Calu3 (cell line): ENCODE measurements at regions not wholly inside any gene's neighbourhood (a gene's known extent, or its start where the extent isn't known, plus 50 kb on each side); places are given as distances from the start of the nearest gene placed in this dataset.

ENCODE experiments used
- BruUV-seq: library from RNA; stranded (reverse); fragments of 400-500 nt; replicated peaks from 2 replicates; lab custom pipeline; 2021; lab: Mats Ljungman, UMichigan
- CTCF ChIA-PET: fragments of 300-600 bp; sonication (Branson Sonifier 250); formaldehyde crosslinking; loops from one replicate; lab custom pipeline; 2022; ENCODE audit warnings: antibody characterized with exemption; lab: Charles Lee
- DNase-seq: peaks from one replicate; pipeline ENCODE4 v3.0.0; 2022
- H3K27ac Mint-ChIP-seq: one replicate; pipeline ENCODE4 v1.8.0; 2022; ENCODE audit warnings: mixed read lengths; ENCODE audit not compliant: unreplicated experiment
- H3K27me3 Mint-ChIP-seq: one replicate; pipeline ENCODE4 v1.8.0; 2022; ENCODE audit warnings: mixed read lengths; ENCODE audit not compliant: unreplicated experiment
- H3K36me3 Mint-ChIP-seq: one replicate; pipeline ENCODE4 v1.8.0; 2022; ENCODE audit warnings: mild to moderate bottlenecking, moderate library complexity, mixed read lengths; ENCODE audit not compliant: insufficient read depth, unreplicated experiment
- H3K4me1 Mint-ChIP-seq: one replicate; pipeline ENCODE4 v1.8.0; 2022; ENCODE audit warnings: mild to moderate bottlenecking, low read depth, mixed read lengths; ENCODE audit not compliant: unreplicated experiment
- H3K4me3 Mint-ChIP-seq: one replicate; pipeline ENCODE4 v1.8.0; 2022; ENCODE audit warnings: mild to moderate bottlenecking, low read depth, moderate library complexity, mixed read lengths; ENCODE audit not compliant: unreplicated experiment
- H3K9me3 Mint-ChIP-seq: one replicate; pipeline ENCODE4 v1.8.0; 2022; ENCODE audit warnings: low read depth, mixed read lengths; ENCODE audit not compliant: unreplicated experiment
- CTCF ChIP-seq: fragments of 200-600 bp; IDR thresholded peaks from one replicate; pipeline ENCODE4 v1.8.0; 2022; ENCODE audit warnings: antibody characterized with exemption; ENCODE audit not compliant: unreplicated experiment
- intact Hi-C: fragments of 100-400 bp; cut with micrococcal nuclease; formaldehyde crosslinking; loops from one replicate; pipeline ENCODE4 v1.10.0; 2022; ENCODE audit not compliant: unreplicated experiment

- no peak for TF ChIP-seq CTCF
- CTCF ChIA-PET, result no interaction called here
- Mint-ChIP-seq H3K4me3 (no peak overlapping the region), H3K27me3 (no peaks in the 10 kb centered on the region), H3K36me3 (no peaks in the 10 kb centered on the region), H3K27ac (no peak overlapping the region), H3K4me1 (no peaks in the 10 kb centered on the region), H3K9me3 (peaks cover 3% of the 10 kb centered on the region)
- BruUV-seq, result no TSS peak
- DNase-seq, result no peak
- intact Hi-C loops, result no loop called here
Measured at GRCh38 chr4:124372916-124373315, 339.6 kb downstream of the ANKRD50 start.

GRCh38 chr4:124386163-124386562 lies 326.4 kb downstream of the ANKRD50 start:
- BruUV-seq, result no TSS peak
- no peak for TF ChIP-seq CTCF
- Mint-ChIP-seq H3K4me1 (no peaks in the 10 kb centered on the region), H3K27ac (no peak overlapping the region), H3K36me3 (no peaks in the 10 kb centered on the region), H3K27me3 (no peaks in the 10 kb centered on the region), H3K9me3 (no peaks in the 10 kb centered on the region), H3K4me3 (no peak overlapping the region)
- DNase-seq, result no peak
- intact Hi-C loops, result no loop called here
- CTCF ChIA-PET, result no interaction called here

DNA sequence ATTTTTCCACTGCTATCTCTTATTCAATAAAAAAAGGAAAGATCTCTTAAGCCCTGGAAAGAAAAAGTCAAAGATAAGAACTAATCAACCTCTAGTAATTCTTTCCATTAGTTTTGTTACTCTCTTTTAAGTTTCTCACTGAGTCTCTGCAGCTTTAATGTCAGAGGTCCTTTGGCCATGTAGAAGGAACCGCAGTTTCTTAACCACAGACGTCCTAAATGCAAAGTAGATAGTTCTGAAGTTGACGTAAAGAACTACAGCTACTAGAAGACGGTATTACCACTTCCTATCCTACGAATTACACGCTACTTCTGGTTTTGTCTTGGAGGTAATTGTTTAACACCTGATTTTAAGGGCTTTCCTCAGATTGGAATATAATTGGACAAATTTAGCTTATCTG lies 325.9 kb downstream of the ANKRD50 start:
- no peaks in the 10 kb centered on the region for H3K4me1 Mint-ChIP-seq
- DNase-seq, result no peak
- CTCF ChIA-PET, result no interaction called here
- H3K27me3 Mint-ChIP-seq, result no peaks in the 10 kb centered on the region
- no peak for TF ChIP-seq CTCF
- intact Hi-C loops, result no loop called here
- H3K9me3 Mint-ChIP-seq, result no peaks in the 10 kb centered on the region
- H3K4me3 Mint-ChIP-seq, result no peak overlapping the region
- H3K27ac Mint-ChIP-seq, result no peak overlapping the region
- no TSS peak for BruUV-seq
- H3K36me3 Mint-ChIP-seq, result no peaks in the 10 kb centered on the region

- Mint-ChIP-seq H3K4me1 (no peaks in the 10 kb centered on the region), H3K4me3 (no peak overlapping the region), H3K9me3 (peaks cover 3% of the 10 kb centered on the region), H3K36me3 (no peaks in the 10 kb centered on the region), H3K27me3 (no peaks in the 10 kb centered on the region), H3K27ac (no peak overlapping the region)
- BruUV-seq, result no TSS peak
- intact Hi-C loops, result no loop called here
- no peak for TF ChIP-seq CTCF
- DNase-seq, result no peak
- CTCF ChIA-PET, result no interaction called here
Measured at GRCh38 chr4:124389591-124389990, 322.9 kb downstream of the ANKRD50 start.
